Suprapubic skin (tissue), 4 donors: ENCODE measurements at regions not wholly inside any gene's neighbourhood (a gene's known extent, or its start where the extent isn't known, plus 50 kb on each side); places are given as distances from the start of the nearest gene placed in this dataset.

Experiments
- DNase-seq, 2 donors: peaks; one replicate each; pipeline ENCODE4 v3.0.0-alpha.2; 2019; ENCODE audit warnings: low spot score in 2 of 2
- H3K27ac ChIP-seq: fragments of 200-600 bp; sonication (generic); one replicate; pipeline ENCODE4 v1.5.1; 2019
- H3K27me3 ChIP-seq: fragments of 200-600 bp; sonication (generic); one replicate; pipeline ENCODE4 v1.5.1; 2019
- H3K36me3 ChIP-seq: fragments of 200-600 bp; sonication (generic); one replicate; pipeline ENCODE4 v1.5.1; 2019
- H3K4me1 ChIP-seq: fragments of 200-600 bp; sonication (generic); one replicate; pipeline ENCODE4 v1.5.1; 2019
- H3K4me3 ChIP-seq: fragments of 200-600 bp; sonication (generic); one replicate; pipeline ENCODE4 v1.5.1; 2019; ENCODE audit warnings: mild to moderate bottlenecking
- H3K9me3 ChIP-seq: fragments of 200-600 bp; sonication (generic); one replicate; pipeline ENCODE4 v1.5.1; 2019
- EP300 ChIP-seq: sonication (generic); formaldehyde crosslinking; IDR thresholded peaks from one replicate; pipeline ENCODE4 v1.6.1; 2017; ENCODE audit warnings: antibody characterized with exemption
- POLR2A ChIP-seq, 2 donors: fragments of 450-650 bp; IDR thresholded peaks; one replicate each; pipeline ENCODE4 v1.6.1; 2017; ENCODE audit warnings: antibody characterized with exemption in 2 of 2, mild to moderate bottlenecking in 2 of 2, moderate library complexity in 2 of 2
- POLR2AphosphoS5 ChIP-seq, 3 donors: sonication (generic); formaldehyde crosslinking; IDR thresholded peaks; one replicate each; pipeline ENCODE4 v1.6.1; 2017; ENCODE audit warnings: antibody characterized with exemption in 3 of 3
- WGBS: methylation state at CpG from one replicate; pipeline ENCODE4 v1.1.5; 2018; 5-methylcytosine and 5-hydroxymethylcytosine counted together
- TF ChIP-seq, protein P1 (sequence below), 2 donors: fragments of 200-600 bp in 1 of 2; fragments of 450-650 bp in 1 of 2; sonication (generic) in 1 of 2; IDR thresholded peaks; one replicate each; pipeline ENCODE4 v1.5.1; 2016 to 2019; ENCODE audit warnings: antibody characterized with exemption in 2 of 2, mild to moderate bottlenecking in 1 of 2, moderate library complexity in 1 of 2

DNA sequence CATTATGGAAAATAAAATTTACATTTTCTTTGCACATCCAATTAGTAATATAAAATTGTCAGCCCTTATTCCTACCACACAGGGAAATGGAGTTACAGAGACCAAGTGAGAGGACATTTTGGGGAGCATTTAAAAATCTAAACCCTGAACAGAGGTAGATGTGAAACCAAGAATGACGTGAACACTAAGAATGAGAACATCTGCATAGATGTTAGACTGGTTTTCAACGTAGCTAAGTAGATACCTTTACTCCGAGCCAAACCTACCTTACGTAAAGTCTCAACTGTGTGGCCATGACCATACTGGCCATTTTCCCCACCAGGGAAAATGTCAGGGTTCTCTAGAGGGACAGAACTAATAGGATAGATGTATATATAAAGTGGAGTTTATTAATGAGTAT, 51.4 kb upstream of the THBS1 start:
- TF ChIP-seq POLR2AphosphoS5 (IDR thresholded peaks at IDR 0.05) (no peak), EP300 (no peak), POLR2A (IDR thresholded peaks at IDR 0.05) (no peak)
- TF ChIP-seq, protein P1, sequence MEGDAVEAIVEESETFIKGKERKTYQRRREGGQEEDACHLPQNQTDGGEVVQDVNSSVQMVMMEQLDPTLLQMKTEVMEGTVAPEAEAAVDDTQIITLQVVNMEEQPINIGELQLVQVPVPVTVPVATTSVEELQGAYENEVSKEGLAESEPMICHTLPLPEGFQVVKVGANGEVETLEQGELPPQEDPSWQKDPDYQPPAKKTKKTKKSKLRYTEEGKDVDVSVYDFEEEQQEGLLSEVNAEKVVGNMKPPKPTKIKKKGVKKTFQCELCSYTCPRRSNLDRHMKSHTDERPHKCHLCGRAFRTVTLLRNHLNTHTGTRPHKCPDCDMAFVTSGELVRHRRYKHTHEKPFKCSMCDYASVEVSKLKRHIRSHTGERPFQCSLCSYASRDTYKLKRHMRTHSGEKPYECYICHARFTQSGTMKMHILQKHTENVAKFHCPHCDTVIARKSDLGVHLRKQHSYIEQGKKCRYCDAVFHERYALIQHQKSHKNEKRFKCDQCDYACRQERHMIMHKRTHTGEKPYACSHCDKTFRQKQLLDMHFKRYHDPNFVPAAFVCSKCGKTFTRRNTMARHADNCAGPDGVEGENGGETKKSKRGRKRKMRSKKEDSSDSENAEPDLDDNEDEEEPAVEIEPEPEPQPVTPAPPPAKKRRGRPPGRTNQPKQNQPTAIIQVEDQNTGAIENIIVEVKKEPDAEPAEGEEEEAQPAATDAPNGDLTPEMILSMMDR (IDR thresholded peaks at IDR 0.05) = no peak
- 87% methylated on average over 4 of the region's 4 CpGs for WGBS
- H3K4me1 ChIP-seq = peaks cover 12% of the 10 kb centered on the region
- no peaks in the 10 kb centered on the region for H3K27me3 ChIP-seq
- H3K9me3 ChIP-seq = no peaks in the 10 kb centered on the region
- no peaks in the 10 kb centered on the region for H3K36me3 ChIP-seq
- H3K27ac ChIP-seq = no peak overlapping the region
- no peak for DNase-seq
- H3K4me3 ChIP-seq = no peak overlapping the region

DNA sequence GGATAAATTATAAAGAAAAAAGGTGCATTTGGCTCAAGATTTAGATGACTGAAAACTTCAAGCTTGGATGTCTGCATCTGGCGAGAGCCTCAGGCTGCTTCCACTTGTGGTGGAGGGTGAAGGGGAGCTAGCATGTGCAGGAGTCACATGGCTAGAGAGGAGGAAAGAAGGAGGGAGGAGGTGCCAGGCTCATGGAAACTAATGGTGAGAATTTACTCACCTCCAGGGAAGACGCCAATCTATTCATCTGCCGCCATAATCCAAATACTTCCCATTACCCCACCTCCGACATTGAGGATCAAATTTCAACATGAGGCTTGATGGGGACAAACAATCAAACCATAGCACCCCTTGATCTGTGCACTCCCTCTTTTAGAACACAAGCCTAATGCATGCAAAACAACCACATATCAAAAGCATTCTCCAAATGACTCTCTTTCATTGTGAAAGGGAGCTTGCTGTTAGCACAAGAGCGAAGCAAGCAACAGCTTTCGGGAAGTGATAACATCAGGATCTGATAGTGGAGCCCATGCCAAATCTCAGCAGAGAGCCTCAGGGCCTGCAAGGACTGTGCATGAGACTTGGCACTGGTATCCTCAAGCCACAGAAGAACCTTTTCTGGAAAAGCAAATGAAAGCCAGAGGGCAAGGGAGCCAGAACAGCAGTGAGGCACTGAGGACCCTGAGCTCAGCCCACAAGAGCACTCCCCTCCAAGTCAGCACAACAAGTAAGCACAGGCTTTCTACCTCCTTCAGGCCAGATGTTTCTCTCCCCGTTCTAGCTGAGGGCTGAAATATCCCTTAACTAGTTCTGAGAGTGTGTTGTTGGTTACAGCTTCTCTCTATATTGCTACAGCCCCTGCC, 50.2 kb upstream of the THBS1 start:
- no peak for DNase-seq
- TF ChIP-seq, protein P1 (IDR thresholded peaks at IDR 0.05) = no peak
- TF ChIP-seq POLR2A (IDR thresholded peaks at IDR 0.05) (no peak), EP300 (no peak), POLR2AphosphoS5 (IDR thresholded peaks at IDR 0.05) (no peak)
- no peaks in the 10 kb centered on the region for H3K36me3 ChIP-seq
- H3K27ac ChIP-seq = no peak overlapping the region
- H3K4me3 ChIP-seq = no peak overlapping the region
- H3K9me3 ChIP-seq = no peaks in the 10 kb centered on the region
- H3K27me3 ChIP-seq = no peaks in the 10 kb centered on the region
- peaks cover 18% of the 10 kb centered on the region for H3K4me1 ChIP-seq
- WGBS = 40% methylated on average over 7 of the region's 7 CpGs
